Immature natural killer cell (primary cell): ENCODE measurements at regions not wholly inside any gene's neighbourhood (a gene's known extent, or its start where the extent isn't known, plus 50 kb on each side); places are given as distances from the start of the nearest gene placed in this dataset.
A peak's percentile ranks its signal among the peaks of the same experiment; 100 is the strongest.

ENCODE experiments used
- DNase-seq, 3 donors: peaks; one replicate each; pipeline ENCODE4 v3.0.0; 2022; ENCODE audit warnings: mixed read lengths in 1 of 3
- H3K27ac Mint-ChIP-seq, 6 donors: one replicate each; pipeline ENCODE4 v1.8.0; 2020; ENCODE audit warnings: mixed read lengths in 6 of 6, mild to moderate bottlenecking in 5 of 6, inconsistent platforms in 4 of 6, moderate library complexity in 3 of 6
- H3K27me3 Mint-ChIP-seq, 3 donors: one replicate each; pipeline ENCODE4 v1.8.0; 2020 to 2021; ENCODE audit warnings: low read depth in 3 of 3, mild to moderate bottlenecking in 3 of 3, mixed read lengths in 3 of 3, moderate library complexity in 3 of 3, inconsistent platforms in 1 of 3
- H3K36me3 Mint-ChIP-seq, 3 donors: one replicate each; pipeline ENCODE4 v1.8.0; 2020; ENCODE audit warnings: mixed read lengths in 3 of 3, inconsistent platforms in 2 of 3, mild to moderate bottlenecking in 2 of 3
- H3K4me1 Mint-ChIP-seq, 2 donors: one replicate each; pipeline ENCODE4 v1.8.0; 2020; ENCODE audit warnings: inconsistent platforms in 2 of 2, mild to moderate bottlenecking in 2 of 2, mixed read lengths in 2 of 2, moderate library complexity in 1 of 2
- H3K4me3 Mint-ChIP-seq, 5 donors: one replicate each; pipeline ENCODE4 v1.8.0; 2020; ENCODE audit warnings: mild to moderate bottlenecking in 5 of 5, mixed read lengths in 5 of 5, inconsistent platforms in 3 of 5, moderate library complexity in 3 of 5
- H3K9me3 Mint-ChIP-seq, 6 donors: one replicate each; pipeline ENCODE4 v1.8.0; 2020; ENCODE audit warnings: mild to moderate bottlenecking in 6 of 6, mixed read lengths in 6 of 6, inconsistent platforms in 4 of 6, moderate library complexity in 3 of 6

- H3K27ac Mint-ChIP-seq, result no peak overlapping the region
- no peak overlapping the region for H3K4me3 Mint-ChIP-seq
- H3K27me3 Mint-ChIP-seq, result peaks cover 0 to 3% (median 0%) of the 10 kb centered on the region in 3 donors
- H3K4me1 Mint-ChIP-seq, result peaks cover 0 to 2% of the 10 kb centered on the region in 2 donors
- no peak for DNase-seq
- H3K9me3 Mint-ChIP-seq, result no peaks in the 10 kb centered on the region
- H3K36me3 Mint-ChIP-seq, result no peaks in the 10 kb centered on the region
Measured at GRCh38 chr11:110375351-110375750, 54.4 kb upstream of the FDX1 start.

DNA sequence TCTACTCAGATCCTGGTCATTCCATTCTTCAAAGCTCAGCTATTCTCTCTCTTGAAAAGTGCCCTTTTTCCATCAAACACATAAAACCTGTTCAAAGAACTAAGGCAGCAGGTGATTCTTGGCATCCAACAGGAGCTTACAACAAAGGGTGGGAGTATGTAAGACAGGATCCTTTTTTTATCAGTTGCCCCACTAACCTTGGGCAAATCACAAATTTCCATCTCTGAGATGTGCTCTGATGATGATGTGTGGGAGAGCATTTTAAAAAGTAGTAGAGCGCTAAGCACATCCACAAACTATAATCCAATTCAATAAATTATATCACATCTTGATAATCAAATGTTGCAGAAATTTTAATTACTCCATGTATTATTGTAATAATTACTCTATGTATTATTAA lies 53.7 kb upstream of the FDX1 start:
- H3K27ac Mint-ChIP-seq, result no peak overlapping the region
- H3K4me1 Mint-ChIP-seq, result peaks cover 0 to 2% of the 10 kb centered on the region in 2 donors
- DNase-seq, result no peak

DNA sequence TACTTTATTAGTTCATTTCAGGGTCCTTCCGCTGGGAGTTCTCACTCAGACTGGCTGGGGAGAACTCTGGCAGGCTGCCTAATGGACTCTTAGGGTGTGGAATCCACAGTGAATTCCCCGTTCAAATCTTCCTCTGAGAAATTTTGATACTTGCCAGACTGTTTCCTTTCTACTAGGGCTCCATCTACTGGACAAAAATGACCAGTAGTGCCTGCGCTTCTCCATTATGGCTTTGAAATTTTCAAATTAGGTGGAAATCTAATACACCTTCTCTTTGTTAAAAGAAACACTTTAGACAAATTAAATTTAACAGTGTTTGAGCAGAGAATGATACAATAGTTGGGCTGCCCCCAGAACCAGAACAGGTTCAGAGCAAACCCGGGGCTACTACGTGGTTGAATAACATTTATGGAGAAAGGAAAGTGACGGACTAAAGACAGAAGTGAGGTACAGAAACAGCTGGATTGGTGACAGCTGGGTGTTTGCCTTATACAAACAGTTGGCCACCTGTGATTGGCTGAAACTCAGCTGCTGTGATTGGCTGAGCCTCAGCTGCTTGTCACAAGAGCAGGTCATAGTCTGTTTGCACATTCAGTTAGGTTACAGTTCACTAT lies 52.9 kb upstream of the FDX1 start:
- no peak overlapping the region for H3K27ac Mint-ChIP-seq
- no peaks in the 10 kb centered on the region for H3K9me3 Mint-ChIP-seq
- H3K4me1 Mint-ChIP-seq, result peaks cover 0 to 2% of the 10 kb centered on the region in 2 donors
- peaks cover 0 to 3% (median 0%) of the 10 kb centered on the region in 3 donors for H3K27me3 Mint-ChIP-seq
- H3K4me3 Mint-ChIP-seq, result peak overlapping the region in 1 of 5 donors; percentile 39
- peak; percentile 12 to 40 (median 33) for DNase-seq
- no peaks in the 10 kb centered on the region for H3K36me3 Mint-ChIP-seq

More for the DNA sequence above, 53.7 kb upstream of the FDX1 start:
- H3K4me3 Mint-ChIP-seq, result no peak overlapping the region
- H3K36me3 Mint-ChIP-seq, result no peaks in the 10 kb centered on the region
- H3K27me3 Mint-ChIP-seq, result peaks cover 0 to 3% (median 0%) of the 10 kb centered on the region in 3 donors
- no peaks in the 10 kb centered on the region for H3K9me3 Mint-ChIP-seq

DNA sequence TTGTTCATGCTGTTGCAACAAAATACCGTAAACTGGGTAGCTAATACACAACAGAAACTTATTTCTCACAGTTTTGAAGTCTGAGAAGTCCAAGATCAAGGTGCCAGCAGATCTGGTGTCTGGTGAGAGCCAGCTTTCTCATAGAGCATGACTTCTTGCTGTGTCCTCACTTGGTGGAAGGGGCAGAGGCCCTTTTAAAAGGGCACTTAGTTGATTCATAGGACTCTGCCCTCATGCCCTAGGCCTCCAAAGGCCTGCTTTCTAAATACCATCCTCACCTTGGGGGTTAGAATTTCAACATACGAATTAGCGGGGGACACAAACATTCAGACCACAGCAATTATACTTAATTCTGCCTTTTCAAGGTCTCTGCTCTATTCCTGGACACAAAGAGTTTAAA lies 52.3 kb upstream of the FDX1 start:
- no peak overlapping the region for H3K27ac Mint-ChIP-seq
- no peak overlapping the region for H3K4me3 Mint-ChIP-seq
- H3K4me1 Mint-ChIP-seq, result peaks cover 0 to 2% of the 10 kb centered on the region in 2 donors
- peaks cover 0 to 3% (median 0%) of the 10 kb centered on the region in 3 donors for H3K27me3 Mint-ChIP-seq
- H3K9me3 Mint-ChIP-seq, result no peaks in the 10 kb centered on the region
- no peaks in the 10 kb centered on the region for H3K36me3 Mint-ChIP-seq
- DNase-seq, result no peak

- H3K36me3 Mint-ChIP-seq, result no peaks in the 10 kb centered on the region
- peaks cover 0 to 3% (median 0%) of the 10 kb centered on the region in 3 donors for H3K27me3 Mint-ChIP-seq
- peaks cover 0 to 2% of the 10 kb centered on the region in 2 donors for H3K4me1 Mint-ChIP-seq
- no peak overlapping the region for H3K27ac Mint-ChIP-seq
- DNase-seq, result no peak
- H3K9me3 Mint-ChIP-seq, result no peaks in the 10 kb centered on the region
- no peak overlapping the region for H3K4me3 Mint-ChIP-seq
Measured at GRCh38 chr11:110379261-110379660, 50.5 kb upstream of the FDX1 start.

GRCh38 chr11:110379936-110380335 lies 49.8 kb upstream of the FDX1 start:
- Mint-ChIP-seq H3K4me3 (no peak overlapping the region), H3K27me3 (peaks cover 0 to 3% (median 0%) of the 10 kb centered on the region in 3 donors), H3K9me3 (no peaks in the 10 kb centered on the region), H3K36me3 (no peaks in the 10 kb centered on the region), H3K27ac (no peak overlapping the region), H3K4me1 (peaks cover 0 to 2% of the 10 kb centered on the region in 2 donors)
- DNase-seq, result no peak
